IMR-90 (cell line): ENCODE measurements at regions not wholly inside any gene's neighbourhood (a gene's known extent, or its start where the extent isn't known, plus 50 kb on each side); places are given as distances from the start of the nearest gene placed in this dataset.

Experiments used
- BHLHE40 ChIP-seq: fragments of 150-350 bp; IDR thresholded peaks from 2 replicates; pipeline ENCODE4 v1.6.1; 2016; ENCODE audit warnings: mild to moderate bottlenecking, low read depth, low read length
- CEBPB ChIP-seq: IDR thresholded peaks from 2 replicates; pipeline ENCODE4 v1.6.1; 2012; ENCODE audit warnings: low read depth, low read length, improper control_type of control experiment
- CTCF ChIP-seq: conservative IDR thresholded peaks from 2 replicates; pipeline ENCODE4 v1.5.1; 2012; ENCODE audit warnings: mild to moderate bottlenecking, low read depth, low read length, improper control_type of control experiment
- FOS ChIP-seq: fragments of 150-350 bp; IDR thresholded peaks from 2 replicates; pipeline ENCODE4 v1.6.1; 2016; ENCODE audit warnings: low read depth, low read length
- MAFK ChIP-seq: IDR thresholded peaks from 2 replicates; pipeline ENCODE4 v1.6.1; 2012; ENCODE audit warnings: low read depth, low read length, improper control_type of control experiment
- MAZ ChIP-seq: IDR thresholded peaks from 2 replicates; pipeline ENCODE4 v1.6.1; 2012; ENCODE audit warnings: low read depth, mild to moderate bottlenecking, low read length, improper control_type of control experiment, moderate library complexity, borderline replicate concordance
- MXI1 ChIP-seq: IDR thresholded peaks from 2 replicates; pipeline ENCODE4 v1.6.1; 2012; ENCODE audit warnings: low read depth, mild to moderate bottlenecking, low read length, moderate library complexity, borderline replicate concordance
- POLR2A ChIP-seq: IDR thresholded peaks from 2 replicates; pipeline ENCODE4 v1.6.1; 2012; ENCODE audit warnings: mild to moderate bottlenecking, low read depth, low read length
- RAD21 ChIP-seq: IDR thresholded peaks from 2 replicates; pipeline ENCODE4 v1.6.1; 2012; ENCODE audit warnings: low read length, improper control_type of control experiment
- RCOR1 ChIP-seq: IDR thresholded peaks from 2 replicates; pipeline ENCODE4 v1.6.1; 2012; ENCODE audit warnings: mild to moderate bottlenecking, low read length, improper control_type of control experiment; ENCODE audit not compliant: insufficient replicate concordance
- RFX5 ChIP-seq: IDR thresholded peaks from 2 replicates; pipeline ENCODE4 v1.8.0; 2012; ENCODE audit warnings: low read depth, mild to moderate bottlenecking, low read length, moderate library complexity
- SMC3 ChIP-seq: fragments of 150-350 bp; IDR thresholded peaks from 2 replicates; pipeline ENCODE4 v1.6.1; 2016; ENCODE audit warnings: low read depth, mild to moderate bottlenecking, antibody characterized with exemption, low read length, moderate library complexity
- USF2 ChIP-seq: fragments of 150-350 bp; IDR thresholded peaks from 2 replicates; pipeline ENCODE4 v1.6.1; 2017; ENCODE audit warnings: mild to moderate bottlenecking, antibody characterized with exemption, low read length, low read depth

- no peak for TF ChIP-seq CTCF
- TF ChIP-seq POLR2A = no peak
- TF ChIP-seq MAZ = no peak
- TF ChIP-seq FOS = no peak
- no peak for TF ChIP-seq MXI1
- no peak for TF ChIP-seq RFX5
- no peak for TF ChIP-seq BHLHE40
- no peak for TF ChIP-seq RAD21
- TF ChIP-seq SMC3 = no peak
- no peak for TF ChIP-seq USF2
- no peak for TF ChIP-seq MAFK
- no peak for TF ChIP-seq RCOR1
- TF ChIP-seq CEBPB = no peak
Observed at GRCh38 chr2:220107380-220107791, 480.0 kb downstream of the SLC4A3 start.
